ENCODE measurements at regions not wholly inside any gene's neighbourhood (a gene's known extent, or its start where the extent isn't known, plus 50 kb on each side); places are given as distances from the start of the nearest gene placed in this dataset.

GRCh38 chr2:223247136-223247535, 195.1 kb downstream of the KCNE4 start:
- Histone ChIP-seq H3K4me2 (replicated peaks; ENCODE audit: extremely low read depth, low read length, poor library complexity, severe bottlenecking) (no peak overlapping the region), H3K79me2 (ENCODE audit: insufficient read depth, low read length) (no peaks in the 10 kb centered on the region), H3K9ac (ENCODE audit: insufficient read depth, low read length, poor library complexity, severe bottlenecking) (no peak overlapping the region), H3K4me1 (ENCODE audit: control insufficient read depth in 1 of 2, insufficient read depth in 2 of 2, low read length in 2 of 2) (no peaks in the 10 kb centered on the region), H2AFZ (ENCODE audit: insufficient read depth, low read depth, low read length, poor library complexity, severe bottlenecking) (no peak overlapping the region), H3K36me3 (replicated peaks in 1 of 2; ENCODE audit: control insufficient read depth in 1 of 2, insufficient read depth in 2 of 2, low read length in 2 of 2) (no peaks in the 10 kb centered on the region), H3K9me3 (replicated peaks in 1 of 2; ENCODE audit: control insufficient read depth in 1 of 2, insufficient read depth in 1 of 2, low read length in 2 of 2) (peaks cover 0 to 9% of the 10 kb centered on the region in 2 donors), H3K4me3 (replicated peaks in 1 of 3; ENCODE audit: low read depth in 2 of 3, low read length in 3 of 3) (no peak overlapping the region), H3K27ac (ENCODE audit: low read depth in 1 of 2, low read length in 2 of 2) (no peak overlapping the region), H3K27me3 (ENCODE audit: control insufficient read depth in 2 of 2, insufficient read depth in 2 of 2, low read length in 2 of 2) (no peaks in the 10 kb centered on the region), H4K20me1 (ENCODE audit: insufficient read depth, low read length) (no peaks in the 10 kb centered on the region)
- Mint-ChIP-seq H3K9me3 (peaks cover 0 to 5% (median 3%) of the 10 kb centered on the region in 7 donors), H3K4me1 (no peaks in the 10 kb centered on the region), H3K27me3 (ENCODE audit: low read depth in 3 of 3) (peaks cover 0 to 2% (median 0%) of the 10 kb centered on the region in 3 donors), H3K27ac (no peak overlapping the region), H3K36me3 (no peaks in the 10 kb centered on the region), H3K4me3 (no peak overlapping the region)
- intact Hi-C loops (cut with micrococcal nuclease) = no loop called here
- no CpG with 5 or more reads among the region's 3 CpGs for WGBS (ENCODE audit: insufficient coverage)
- no peak for DNase-seq
- TF ChIP-seq CTCF (IDR thresholded peaks at IDR 0.05) = no peak

DNA sequence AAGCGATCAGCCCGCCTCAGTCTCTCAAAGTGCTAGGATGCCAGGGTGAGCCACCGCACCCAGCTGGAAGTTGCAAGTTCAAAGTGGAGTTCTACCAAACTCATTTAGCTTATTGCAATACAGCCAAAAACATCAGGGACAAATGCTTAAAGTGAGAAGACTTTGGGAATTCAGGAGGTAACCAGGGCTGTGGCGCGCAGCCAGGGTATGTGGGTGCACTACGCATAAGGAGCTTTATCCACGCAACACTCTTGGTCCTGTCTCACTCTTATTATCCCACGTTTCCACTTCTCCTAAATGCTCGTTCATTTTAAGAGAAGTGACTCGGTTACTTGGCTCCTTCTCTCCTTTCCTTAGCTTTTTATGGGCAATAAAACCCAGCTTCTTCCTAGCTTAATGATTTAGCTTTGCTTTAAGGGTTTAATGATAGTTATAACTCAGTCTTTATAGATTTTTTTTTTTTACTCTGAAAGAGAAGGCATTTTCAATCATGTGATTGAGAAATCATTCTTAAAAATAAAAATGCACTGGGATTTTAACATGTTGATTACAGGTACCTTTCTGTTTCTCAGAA, 199.8 kb downstream of the KCNE4 start:
- no peak for DNase-seq
- H4K20me1 ChIP-seq (ENCODE audit: insufficient read depth, low read length) = no peaks in the 10 kb centered on the region
- no peaks in the 10 kb centered on the region for H3K36me3 Mint-ChIP-seq
- no peak overlapping the region for H3K27ac Mint-ChIP-seq
- no peak overlapping the region for H3K4me3 ChIP-seq (replicated peaks in 1 of 3; ENCODE audit: low read depth in 2 of 3, low read length in 3 of 3)
- H2AFZ ChIP-seq (ENCODE audit: insufficient read depth, low read depth, low read length, poor library complexity, severe bottlenecking) = no peak overlapping the region
- TF ChIP-seq CTCF (IDR thresholded peaks at IDR 0.05) = no peak
- H3K4me1 ChIP-seq (ENCODE audit: control insufficient read depth in 1 of 2, insufficient read depth in 2 of 2, low read length in 2 of 2) = no peaks in the 10 kb centered on the region
- H3K9ac ChIP-seq (ENCODE audit: insufficient read depth, low read length, poor library complexity, severe bottlenecking) = no peak overlapping the region
- H3K36me3 ChIP-seq (replicated peaks in 1 of 2; ENCODE audit: control insufficient read depth in 1 of 2, insufficient read depth in 2 of 2, low read length in 2 of 2) = no peaks in the 10 kb centered on the region
- H3K27me3 Mint-ChIP-seq (ENCODE audit: low read depth in 3 of 3) = peaks cover 0 to 2% (median 0%) of the 10 kb centered on the region in 3 donors
- no peak overlapping the region for H3K4me3 Mint-ChIP-seq
- H3K9me3 Mint-ChIP-seq = peaks cover 0 to 3% (median 0%) of the 10 kb centered on the region in 7 donors
- 96% methylated on average over 4 of the region's 10 CpGs for WGBS (ENCODE audit: insufficient coverage)
- intact Hi-C loops (cut with micrococcal nuclease) = no loop called here
- H3K27me3 ChIP-seq (ENCODE audit: control insufficient read depth in 2 of 2, insufficient read depth in 2 of 2, low read length in 2 of 2) = no peaks in the 10 kb centered on the region
- H3K79me2 ChIP-seq (ENCODE audit: insufficient read depth, low read length) = no peaks in the 10 kb centered on the region
- H3K27ac ChIP-seq (ENCODE audit: low read depth in 1 of 2, low read length in 2 of 2) = no peak overlapping the region
- no peaks in the 10 kb centered on the region for H3K9me3 ChIP-seq (replicated peaks in 1 of 2; ENCODE audit: control insufficient read depth in 1 of 2, insufficient read depth in 1 of 2, low read length in 2 of 2)
- no peak overlapping the region for H3K4me2 ChIP-seq (replicated peaks; ENCODE audit: extremely low read depth, low read length, poor library complexity, severe bottlenecking)
- no peaks in the 10 kb centered on the region for H3K4me1 Mint-ChIP-seq
